ENCODE measurements at regions not wholly inside any gene's neighbourhood (a gene's known extent, or its start where the extent isn't known, plus 50 kb on each side); places are given as distances from the start of the nearest gene placed in this dataset.

GRCh38 chr5:97844797-97845196, 661.8 kb upstream of the RIOK2 start:
- CTCF ChIA-PET: no interaction called here
- Mint-ChIP-seq H3K4me3 (no peak overlapping the region), H3K4me1 (ENCODE audit: low read depth) (no peaks in the 10 kb centered on the region)

GRCh38 chr5:97846643-97847042, 663.6 kb upstream of the RIOK2 start:
- DNase-seq (no peak), ATAC-seq (no peak)
- CTCF ChIA-PET: no interaction called here
- Mint-ChIP-seq H3K4me3 (no peak overlapping the region), H3K27me3 (ENCODE audit: low read depth) (no peaks in the 10 kb centered on the region), H3K9me3 (ENCODE audit: insufficient read depth) (no peaks in the 10 kb centered on the region), H3K27ac (no peak overlapping the region), H3K36me3 (ENCODE audit: low read depth) (no peaks in the 10 kb centered on the region), H3K4me1 (ENCODE audit: low read depth) (no peaks in the 10 kb centered on the region)
- POLR2A ChIA-PET: no interaction called here

More at GRCh38 chr5:97844797-97845196, 661.8 kb upstream of the RIOK2 start:
- ATAC-seq (no peak), DNase-seq (no peak)
- Mint-ChIP-seq H3K36me3 (ENCODE audit: low read depth) (no peaks in the 10 kb centered on the region), H3K27me3 (ENCODE audit: low read depth) (no peaks in the 10 kb centered on the region), H3K27ac (no peak overlapping the region), H3K9me3 (ENCODE audit: insufficient read depth) (no peaks in the 10 kb centered on the region)
- POLR2A ChIA-PET: interaction anchor here (0.6 kb wide), 2 partner anchors 528 to 924 kb away, joined by 3 read pairs; no protein-coding TSS in a partner anchor

- no peaks in the 10 kb centered on the region for H3K9me3 Mint-ChIP-seq (ENCODE audit: insufficient read depth)
- POLR2A ChIA-PET: no interaction called here
- no peak overlapping the region for H3K4me3 Mint-ChIP-seq
- H3K4me1 Mint-ChIP-seq (ENCODE audit: low read depth): no peaks in the 10 kb centered on the region
- H3K27me3 Mint-ChIP-seq (ENCODE audit: low read depth): no peaks in the 10 kb centered on the region
- DNase-seq: no peak
- CTCF ChIA-PET: no interaction called here
- ATAC-seq: no peak
- no peak overlapping the region for H3K27ac Mint-ChIP-seq
- no peaks in the 10 kb centered on the region for H3K36me3 Mint-ChIP-seq (ENCODE audit: low read depth)
Observed at GRCh38 chr5:97847920-97848631, 665.0 kb upstream of the RIOK2 start.

- Mint-ChIP-seq H3K9me3 (ENCODE audit: insufficient read depth) (no peaks in the 10 kb centered on the region), H3K27ac (no peak overlapping the region), H3K36me3 (ENCODE audit: low read depth) (no peaks in the 10 kb centered on the region), H3K4me3 (no peak overlapping the region), H3K27me3 (ENCODE audit: low read depth) (no peaks in the 10 kb centered on the region), H3K4me1 (ENCODE audit: low read depth) (no peaks in the 10 kb centered on the region)
- DNase-seq: no peak
- POLR2A ChIA-PET: no interaction called here
- no peak for ATAC-seq
- CTCF ChIA-PET: no interaction called here
Observed at GRCh38 chr5:97851036-97851435, 668.0 kb upstream of the RIOK2 start.

GRCh38 chr5:97854871-97855762, 672.1 kb upstream of the RIOK2 start:
- no peaks in the 10 kb centered on the region for H3K4me1 Mint-ChIP-seq (ENCODE audit: low read depth)
- ChIA-PET CTCF (no interaction called here), POLR2A (no interaction called here)
- no peaks in the 10 kb centered on the region for H3K36me3 Mint-ChIP-seq (ENCODE audit: low read depth)
- no peaks in the 10 kb centered on the region for H3K9me3 Mint-ChIP-seq (ENCODE audit: insufficient read depth)
- no peak overlapping the region for H3K27ac Mint-ChIP-seq
- H3K4me3 Mint-ChIP-seq: no peak overlapping the region
- no peaks in the 10 kb centered on the region for H3K27me3 Mint-ChIP-seq (ENCODE audit: low read depth)
- no peak for DNase-seq
- ATAC-seq: no peak

GRCh38 chr5:97874491-97874890, 691.4 kb upstream of the RIOK2 start:
- no peak overlapping the region for H3K4me3 Mint-ChIP-seq
- POLR2A ChIA-PET: no interaction called here

GRCh38 chr5:97876272-97876671, 693.2 kb upstream of the RIOK2 start:
- ChIA-PET CTCF (no interaction called here), POLR2A (no interaction called here)
- DNase-seq: no peak
- Mint-ChIP-seq H3K4me3 (no peak overlapping the region), H3K36me3 (ENCODE audit: low read depth) (no peaks in the 10 kb centered on the region), H3K4me1 (ENCODE audit: low read depth) (no peaks in the 10 kb centered on the region), H3K27me3 (ENCODE audit: low read depth) (no peaks in the 10 kb centered on the region), H3K9me3 (ENCODE audit: insufficient read depth) (no peaks in the 10 kb centered on the region), H3K27ac (no peak overlapping the region)
- ATAC-seq: no peak

More at GRCh38 chr5:97874491-97874890, 691.4 kb upstream of the RIOK2 start:
- Mint-ChIP-seq H3K27me3 (ENCODE audit: low read depth) (no peaks in the 10 kb centered on the region), H3K9me3 (ENCODE audit: insufficient read depth) (no peaks in the 10 kb centered on the region), H3K4me1 (ENCODE audit: low read depth) (no peaks in the 10 kb centered on the region), H3K36me3 (ENCODE audit: low read depth) (no peaks in the 10 kb centered on the region), H3K27ac (no peak overlapping the region)
- ATAC-seq (no peak), DNase-seq (no peak)
- CTCF ChIA-PET: no interaction called here

GRCh38 chr5:97877588-97877987, 694.5 kb upstream of the RIOK2 start:
- Mint-ChIP-seq H3K36me3 (ENCODE audit: low read depth) (no peaks in the 10 kb centered on the region), H3K9me3 (ENCODE audit: insufficient read depth) (no peaks in the 10 kb centered on the region), H3K27ac (no peak overlapping the region), H3K27me3 (ENCODE audit: low read depth) (no peaks in the 10 kb centered on the region), H3K4me3 (no peak overlapping the region), H3K4me1 (ENCODE audit: low read depth) (no peaks in the 10 kb centered on the region)
- POLR2A ChIA-PET: no interaction called here
- DNase-seq (no peak), ATAC-seq (no peak)
- CTCF ChIA-PET: no interaction called here

GRCh38 chr5:97888439-97888838, 705.4 kb upstream of the RIOK2 start:
- ChIA-PET POLR2A (no interaction called here), CTCF (no interaction called here)
- Mint-ChIP-seq H3K27me3 (ENCODE audit: low read depth) (no peaks in the 10 kb centered on the region), H3K27ac (no peak overlapping the region), H3K36me3 (ENCODE audit: low read depth) (no peaks in the 10 kb centered on the region), H3K9me3 (ENCODE audit: insufficient read depth) (no peaks in the 10 kb centered on the region), H3K4me3 (no peak overlapping the region), H3K4me1 (ENCODE audit: low read depth) (no peaks in the 10 kb centered on the region)
- ATAC-seq (no peak), DNase-seq (no peak)

GRCh38 chr5:97891971-97892370, 708.9 kb upstream of the RIOK2 start:
- POLR2A ChIA-PET: no interaction called here
- ATAC-seq (no peak), DNase-seq (no peak)
- Mint-ChIP-seq H3K27me3 (ENCODE audit: low read depth) (no peaks in the 10 kb centered on the region), H3K27ac (no peak overlapping the region), H3K36me3 (ENCODE audit: low read depth) (no peaks in the 10 kb centered on the region), H3K9me3 (ENCODE audit: insufficient read depth) (no peaks in the 10 kb centered on the region), H3K4me3 (no peak overlapping the region), H3K4me1 (ENCODE audit: low read depth) (no peaks in the 10 kb centered on the region)
- CTCF ChIA-PET: no interaction called here

GRCh38 chr5:97903742-97904141, 720.7 kb upstream of the RIOK2 start:
- POLR2A ChIA-PET: no interaction called here
- Mint-ChIP-seq H3K9me3 (ENCODE audit: insufficient read depth) (no peaks in the 10 kb centered on the region), H3K27me3 (ENCODE audit: low read depth) (no peaks in the 10 kb centered on the region), H3K4me3 (no peak overlapping the region), H3K4me1 (ENCODE audit: low read depth) (no peaks in the 10 kb centered on the region), H3K27ac (no peak overlapping the region), H3K36me3 (ENCODE audit: low read depth) (no peaks in the 10 kb centered on the region)
- no peak for ATAC-seq
- DNase-seq: no peak
- CTCF ChIA-PET: no interaction called here

GRCh38 chr5:97906135-97906534, 723.1 kb upstream of the RIOK2 start:
- ATAC-seq (no peak), DNase-seq (no peak)
- ChIA-PET POLR2A (no interaction called here), CTCF (no interaction called here)
- Mint-ChIP-seq H3K27me3 (ENCODE audit: low read depth) (no peaks in the 10 kb centered on the region), H3K9me3 (ENCODE audit: insufficient read depth) (no peaks in the 10 kb centered on the region), H3K4me3 (no peak overlapping the region), H3K36me3 (ENCODE audit: low read depth) (no peaks in the 10 kb centered on the region), H3K27ac (no peak overlapping the region), H3K4me1 (ENCODE audit: low read depth) (no peaks in the 10 kb centered on the region)
